GM12874 (cell line): ENCODE measurements at regions not wholly inside any gene's neighbourhood (a gene's known extent, or its start where the extent isn't known, plus 50 kb on each side); places are given as distances from the start of the nearest gene placed in this dataset.

Experiments used
- TF ChIP-seq, protein P1 (sequence below): IDR thresholded peaks from 2 replicates; pipeline ENCODE4 v1.5.1; 2011; ENCODE audit warnings: low read depth, mild to moderate bottlenecking, control low read depth, low read length, moderate library complexity; ENCODE audit not compliant: insufficient read depth

DNA sequence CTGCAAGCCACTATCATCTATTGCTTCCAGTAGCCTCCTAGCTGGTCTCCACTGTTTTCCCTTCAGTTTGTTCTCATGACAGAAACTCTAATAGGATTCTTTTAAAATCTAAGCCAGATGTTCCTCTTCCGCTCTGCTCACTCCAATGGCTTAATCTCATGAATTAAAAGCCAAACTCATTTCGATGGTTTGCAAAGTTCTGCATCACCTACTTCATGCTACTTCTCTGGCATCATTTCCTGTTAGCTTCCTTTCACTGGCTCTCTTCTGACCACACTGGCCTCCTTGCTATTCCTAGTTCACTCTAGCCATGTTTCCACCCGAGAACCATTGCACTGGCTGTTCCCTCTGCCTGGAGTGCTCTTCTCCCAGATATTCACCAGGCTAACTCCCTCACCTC is 102.0 kb upstream of the LSM6 start:
- TF ChIP-seq, protein P1, sequence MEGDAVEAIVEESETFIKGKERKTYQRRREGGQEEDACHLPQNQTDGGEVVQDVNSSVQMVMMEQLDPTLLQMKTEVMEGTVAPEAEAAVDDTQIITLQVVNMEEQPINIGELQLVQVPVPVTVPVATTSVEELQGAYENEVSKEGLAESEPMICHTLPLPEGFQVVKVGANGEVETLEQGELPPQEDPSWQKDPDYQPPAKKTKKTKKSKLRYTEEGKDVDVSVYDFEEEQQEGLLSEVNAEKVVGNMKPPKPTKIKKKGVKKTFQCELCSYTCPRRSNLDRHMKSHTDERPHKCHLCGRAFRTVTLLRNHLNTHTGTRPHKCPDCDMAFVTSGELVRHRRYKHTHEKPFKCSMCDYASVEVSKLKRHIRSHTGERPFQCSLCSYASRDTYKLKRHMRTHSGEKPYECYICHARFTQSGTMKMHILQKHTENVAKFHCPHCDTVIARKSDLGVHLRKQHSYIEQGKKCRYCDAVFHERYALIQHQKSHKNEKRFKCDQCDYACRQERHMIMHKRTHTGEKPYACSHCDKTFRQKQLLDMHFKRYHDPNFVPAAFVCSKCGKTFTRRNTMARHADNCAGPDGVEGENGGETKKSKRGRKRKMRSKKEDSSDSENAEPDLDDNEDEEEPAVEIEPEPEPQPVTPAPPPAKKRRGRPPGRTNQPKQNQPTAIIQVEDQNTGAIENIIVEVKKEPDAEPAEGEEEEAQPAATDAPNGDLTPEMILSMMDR = no peak

DNA sequence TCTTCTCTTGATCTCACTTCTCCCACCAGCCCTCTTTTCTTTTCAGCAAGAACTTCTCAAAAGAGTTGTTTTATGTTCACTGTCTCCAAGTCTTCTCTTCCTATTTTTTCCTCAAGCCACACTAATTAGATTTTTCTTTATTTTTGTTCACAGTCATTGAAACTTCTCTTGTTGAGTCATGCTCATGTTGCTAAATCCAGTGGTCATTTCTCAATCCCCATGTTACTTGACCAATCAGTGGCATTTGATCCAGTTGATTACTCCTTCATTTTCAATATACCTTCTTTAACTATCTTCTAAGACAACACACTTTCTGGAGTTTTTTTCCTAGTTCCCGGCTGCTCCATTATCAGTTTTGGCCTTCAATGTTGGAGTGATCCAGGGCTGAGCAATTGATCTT is 103.1 kb upstream of the LSM6 start:
- TF ChIP-seq, protein P1 = no peak

DNA sequence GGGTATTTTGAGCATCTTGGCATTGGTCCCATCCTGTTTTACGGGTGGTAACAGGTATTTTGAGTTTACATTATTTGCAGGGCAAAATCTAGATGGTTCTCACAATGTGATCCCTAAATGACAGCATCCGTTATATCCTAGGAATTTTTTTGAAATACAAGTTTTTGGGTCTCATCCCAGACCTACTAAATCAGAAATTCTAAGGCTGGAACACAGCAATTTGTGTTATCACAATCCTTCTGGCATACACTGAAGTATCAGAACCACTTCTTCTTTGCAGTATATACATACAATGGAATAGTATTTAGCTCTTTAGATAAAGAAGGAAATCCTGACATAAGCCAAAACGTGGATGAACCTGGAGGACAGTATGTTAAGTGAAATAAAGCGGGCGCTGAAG is 104.1 kb upstream of the LSM6 start:
- TF ChIP-seq, protein P1 = no peak

DNA sequence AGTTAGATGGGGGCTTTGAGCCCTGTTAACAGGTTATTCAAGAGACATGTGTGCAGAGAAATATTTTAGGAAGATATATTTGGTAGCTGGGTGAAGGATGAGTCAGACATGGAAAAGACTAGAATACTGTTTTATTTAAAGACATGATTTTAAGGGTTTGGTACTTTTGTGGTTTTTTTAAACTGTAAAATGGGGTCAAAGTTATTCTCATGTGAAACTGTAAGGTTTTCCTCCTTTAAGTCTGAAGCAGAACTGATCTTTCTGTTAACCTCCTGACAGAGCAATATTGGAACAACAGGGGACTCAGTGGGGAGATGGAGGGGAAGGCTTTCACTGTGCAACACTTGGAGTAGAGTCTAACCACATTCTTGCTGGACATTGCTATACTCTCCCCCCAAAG is 112.4 kb upstream of the LSM6 start:
- TF ChIP-seq, protein P1 = no peak

DNA sequence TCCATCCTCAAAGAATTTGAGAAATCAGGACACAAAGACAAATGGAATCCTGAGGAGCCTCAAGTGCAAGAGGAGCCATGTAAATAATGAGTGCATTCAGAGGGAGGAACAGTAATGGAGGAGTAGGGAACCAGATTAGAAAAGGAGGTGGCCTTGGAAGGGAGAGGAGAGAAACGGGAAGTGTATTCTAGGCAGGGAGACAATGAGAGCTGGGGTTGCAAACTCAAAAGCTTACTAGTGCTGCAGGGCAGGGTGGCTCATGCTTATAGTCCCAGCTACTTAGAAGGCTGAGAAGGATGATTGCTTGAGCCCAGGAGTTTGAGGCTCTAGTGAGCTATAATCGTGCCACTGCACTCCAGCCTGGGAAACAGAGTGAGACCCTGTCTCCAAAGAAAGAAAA is 113.2 kb upstream of the LSM6 start:
- TF ChIP-seq, protein P1 = no peak

DNA sequence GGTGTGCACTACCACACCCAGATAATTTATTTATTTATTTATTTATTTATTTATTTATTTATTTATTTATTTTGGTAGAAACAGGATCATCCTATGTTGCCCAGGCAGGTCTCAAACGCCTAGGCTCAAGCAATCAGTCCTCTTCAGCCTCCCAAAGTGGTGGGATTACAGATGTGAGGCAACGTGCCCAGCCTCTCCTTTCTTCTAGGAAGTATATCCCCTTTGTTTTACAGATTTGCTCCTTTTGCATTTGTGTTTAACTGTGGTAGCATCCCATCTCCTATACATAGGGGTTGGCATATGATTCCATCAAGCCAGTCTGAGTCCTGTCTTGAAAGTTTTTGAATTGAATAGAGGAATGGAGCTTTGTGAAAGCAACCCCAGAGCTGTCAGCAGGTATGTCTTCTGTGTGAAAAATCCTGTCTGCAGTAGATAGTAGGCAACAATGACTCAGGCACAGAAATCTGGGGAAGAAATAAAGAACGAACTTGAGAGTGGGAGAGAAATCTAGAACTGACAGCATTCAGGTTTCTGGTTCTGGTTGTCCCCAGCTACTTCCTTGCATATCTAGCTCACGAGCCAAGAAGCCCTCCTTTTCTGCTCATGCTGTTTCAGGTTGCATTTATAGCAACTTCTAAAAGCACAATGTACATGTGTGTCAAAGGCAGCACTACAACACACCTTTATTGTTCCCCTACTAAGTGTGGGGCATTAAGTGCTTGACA is 113.7 kb upstream of the LSM6 start:
- TF ChIP-seq, protein P1 = no peak

DNA sequence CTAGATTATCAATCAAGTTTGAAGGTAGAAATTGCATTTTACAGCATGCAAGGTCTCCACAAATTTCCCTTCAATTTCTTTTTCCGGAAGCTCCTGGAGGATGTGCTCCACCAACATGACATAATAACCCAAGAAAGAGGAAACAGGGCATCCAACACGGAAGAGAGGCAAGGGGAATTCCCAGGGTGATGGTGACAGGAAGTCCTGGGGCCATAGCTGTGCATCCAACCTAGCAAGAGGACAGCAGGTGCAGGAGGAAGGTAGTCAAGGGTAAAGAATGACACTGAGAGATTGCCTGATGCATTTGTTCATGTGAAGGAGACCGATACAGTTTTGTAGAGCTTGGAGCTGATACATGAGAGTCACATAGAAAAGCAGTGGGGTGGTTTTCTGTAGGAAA is 115.7 kb upstream of the LSM6 start:
- TF ChIP-seq, protein P1 = no peak
